ENCODE measurements at regions not wholly inside any gene's neighbourhood (a gene's known extent, or its start where the extent isn't known, plus 50 kb on each side); places are given as distances from the start of the nearest gene placed in this dataset.

DNA sequence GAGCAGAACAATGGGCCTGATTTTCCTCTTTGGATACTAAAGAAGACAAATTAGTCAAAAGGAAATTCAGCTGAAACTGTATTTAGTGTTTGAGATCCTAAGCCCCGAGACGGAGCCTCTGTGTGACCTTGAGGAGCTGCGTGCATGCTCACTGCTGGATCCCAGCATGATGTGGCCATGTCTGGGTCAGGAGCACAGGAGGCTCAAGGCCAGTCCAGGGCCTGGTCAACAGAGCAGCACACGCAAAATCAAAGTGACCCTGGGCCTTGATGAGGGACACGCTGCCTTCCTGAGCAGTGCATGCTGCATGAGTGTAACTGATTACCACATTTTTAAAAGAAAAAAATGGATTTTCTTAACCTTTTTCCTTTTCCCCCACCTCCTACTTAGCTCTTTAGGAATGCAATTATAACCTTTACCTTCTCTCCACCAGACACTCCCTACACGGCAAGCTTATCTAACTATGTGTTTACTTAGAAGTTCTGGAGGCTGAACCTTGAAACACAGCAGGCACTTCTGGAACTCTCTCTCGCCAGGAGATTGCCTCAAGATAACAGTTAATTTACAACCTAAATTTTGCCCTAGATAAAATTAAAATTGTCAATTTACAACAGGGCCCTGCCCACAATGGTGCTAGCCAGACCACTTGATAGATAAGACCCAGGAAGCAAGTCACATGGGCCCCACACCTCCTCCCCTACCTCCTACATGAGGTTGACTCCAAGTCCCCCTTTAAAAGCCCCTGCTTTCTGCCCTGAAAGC lies 144.6 kb downstream of the LRIG2 start:
- in situ Hi-C loops (cut with HindIII; ENCODE audit: low sequenced_read_pairs) = no loop called here

DNA sequence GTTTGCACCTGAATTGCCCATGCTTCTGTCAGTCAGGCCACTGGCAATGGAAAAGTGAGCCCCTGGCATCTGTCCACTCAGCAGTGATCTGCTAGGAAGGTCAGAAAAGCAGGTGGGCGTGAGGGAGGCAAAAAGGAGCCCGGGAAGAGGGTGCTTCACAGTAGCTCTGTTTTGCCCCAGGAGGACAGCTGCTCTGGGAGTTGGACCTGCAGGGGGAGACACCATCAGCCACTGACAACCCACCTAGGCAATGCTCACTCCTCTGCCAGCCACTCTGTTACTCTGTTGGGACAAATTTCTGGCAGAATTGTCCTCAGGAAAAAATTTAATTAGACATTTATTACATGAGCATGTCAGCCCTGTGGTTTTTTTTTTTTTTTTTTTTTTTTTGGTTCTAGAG lies 146.4 kb downstream of the LRIG2 start:
- in situ Hi-C loops (cut with HindIII; ENCODE audit: low sequenced_read_pairs) = no loop called here

DNA sequence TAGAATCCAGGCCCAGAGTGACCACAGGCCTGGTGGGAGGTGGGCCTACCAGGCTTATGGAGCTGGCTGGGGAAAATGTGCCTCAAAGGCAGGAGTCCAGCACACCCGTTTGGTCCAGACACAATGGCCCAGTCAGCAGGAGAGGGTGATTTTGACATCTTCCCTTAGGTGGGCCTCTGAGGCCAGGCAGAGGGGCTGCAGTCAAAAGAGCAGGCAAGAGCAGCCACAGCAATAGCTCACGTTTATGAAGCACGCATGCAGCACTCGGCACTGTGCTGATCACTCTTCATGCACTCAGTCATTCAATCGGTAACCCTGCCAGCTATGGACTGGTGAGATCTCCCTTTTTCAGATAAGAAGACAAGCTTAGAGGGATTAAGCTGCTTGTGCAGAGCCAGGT lies 146.8 kb downstream of the LRIG2 start:
- in situ Hi-C loops (cut with HindIII; ENCODE audit: low sequenced_read_pairs) = no loop called here

DNA sequence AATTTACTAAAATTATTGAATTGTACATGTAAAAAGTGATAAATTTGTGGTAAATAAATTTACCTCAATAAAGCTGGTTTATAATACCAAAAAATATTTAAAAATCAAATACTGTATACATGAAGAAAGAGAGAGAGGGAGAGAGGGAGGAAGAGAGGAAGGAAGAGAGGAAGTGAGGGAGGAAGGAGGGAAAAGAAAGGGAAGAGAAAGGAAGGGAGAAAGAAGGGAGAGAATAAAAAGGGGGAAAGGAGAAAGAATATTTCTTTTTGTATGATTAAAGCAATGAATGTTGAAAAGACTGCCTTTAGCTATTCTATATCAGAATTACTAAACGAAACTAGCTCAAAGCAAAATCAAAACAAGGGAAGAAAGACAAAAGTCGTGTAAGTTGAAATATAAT lies 150.0 kb downstream of the LRIG2 start:
- in situ Hi-C loops (cut with HindIII; ENCODE audit: low sequenced_read_pairs) = no loop called here

DNA sequence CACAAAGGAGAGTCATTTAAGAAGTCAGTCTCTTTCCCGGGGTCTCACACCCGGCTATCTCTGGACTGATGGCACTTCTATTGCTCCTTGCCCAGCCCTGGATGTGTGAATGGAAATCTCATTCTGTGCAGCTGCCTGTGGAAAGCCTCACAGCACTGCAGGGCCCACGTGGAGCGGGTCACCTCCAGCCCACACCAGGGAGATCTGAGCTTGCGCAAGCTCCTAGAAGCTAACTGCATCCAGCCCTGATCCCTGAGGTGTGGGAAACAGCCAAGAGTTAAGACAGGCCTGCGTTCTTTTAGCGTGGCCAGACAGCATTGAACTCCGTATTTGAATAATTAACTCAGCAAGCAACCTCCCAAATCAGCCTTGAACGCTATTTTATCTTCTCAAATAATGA lies 150.5 kb downstream of the LRIG2 start:
- in situ Hi-C loops (cut with HindIII; ENCODE audit: low sequenced_read_pairs) = no loop called here

DNA sequence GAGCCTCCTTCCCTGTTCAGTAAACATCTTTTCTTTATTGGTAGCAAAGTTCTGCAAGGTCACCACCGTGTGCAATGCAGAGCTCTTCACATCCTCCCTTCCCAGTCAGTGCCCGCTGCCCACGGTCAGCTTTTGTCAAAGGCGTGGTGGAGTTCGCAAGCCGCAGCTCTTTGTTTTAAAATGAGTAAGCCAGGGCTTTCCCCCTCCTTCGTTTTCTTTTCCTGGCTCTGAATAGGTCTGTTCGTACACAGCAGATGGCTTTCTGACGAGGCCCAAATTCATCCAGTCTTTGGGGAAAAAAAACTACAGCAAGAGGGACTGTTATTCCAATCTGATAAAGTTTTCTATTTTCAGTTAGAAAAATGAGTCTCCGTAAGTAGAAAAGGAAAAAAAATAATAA lies 153.2 kb downstream of the LRIG2 start:
- in situ Hi-C loops (cut with HindIII; ENCODE audit: low sequenced_read_pairs) = no loop called here

DNA sequence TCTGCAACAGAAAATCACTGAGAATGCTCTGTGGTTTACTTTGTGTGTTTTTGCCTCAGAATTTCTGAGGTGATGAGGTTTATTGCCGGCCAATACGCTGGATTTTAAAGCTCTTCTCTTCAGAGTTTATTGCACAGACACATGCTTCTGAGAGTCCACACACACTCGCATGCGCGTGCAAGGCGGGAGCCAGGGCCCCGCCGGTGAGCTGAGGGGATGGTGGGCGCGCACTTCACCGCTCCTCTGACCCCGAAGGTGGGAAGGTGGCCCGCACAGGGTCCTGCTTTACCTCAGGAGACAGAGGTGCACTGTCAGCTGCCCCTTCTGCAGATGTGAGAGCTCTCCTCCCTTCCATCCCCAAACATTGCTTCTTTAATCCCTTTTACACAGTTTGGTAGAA lies 158.4 kb upstream of the MAGI3 start:
- in situ Hi-C loops (cut with HindIII; ENCODE audit: low sequenced_read_pairs) = no loop called here

DNA sequence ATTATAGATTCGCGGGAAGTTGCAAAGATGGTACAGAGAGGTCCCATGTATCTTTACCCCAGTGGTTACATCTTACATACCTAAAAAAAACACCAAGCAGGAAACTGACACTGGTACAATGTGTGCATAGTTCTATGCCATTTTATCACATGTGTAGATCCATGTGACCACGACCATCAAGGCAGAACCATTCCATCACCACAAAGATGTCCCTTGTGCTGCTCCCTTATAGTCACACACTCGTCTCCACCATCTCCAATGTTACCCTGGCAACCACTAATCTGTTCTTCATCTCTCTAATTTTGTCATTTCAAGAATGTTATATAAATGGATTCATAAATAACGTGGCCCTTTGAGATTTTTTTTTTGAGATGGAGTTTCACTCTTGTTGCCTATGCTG lies 156.9 kb upstream of the MAGI3 start:
- in situ Hi-C loops (cut with HindIII; ENCODE audit: low sequenced_read_pairs) = no loop called here

DNA sequence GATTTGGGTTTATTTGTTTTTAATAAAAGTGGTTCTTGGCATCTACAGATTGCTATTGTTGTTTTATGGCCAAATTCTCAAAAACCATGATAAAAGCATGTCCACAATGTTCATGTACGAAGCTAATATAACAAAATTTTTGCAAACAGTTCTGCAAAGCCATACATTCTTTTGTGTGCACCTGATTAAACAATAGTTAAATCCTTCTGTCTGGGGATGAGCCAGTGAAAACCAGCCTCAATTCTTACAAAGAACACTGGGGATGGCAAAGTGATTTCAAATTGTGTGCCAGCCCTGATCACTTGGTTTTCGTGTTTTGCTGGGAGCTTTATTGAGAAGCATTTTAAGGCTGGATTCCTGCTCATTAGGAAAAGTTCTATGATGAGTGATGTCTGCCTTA lies 149.1 kb upstream of the MAGI3 start:
- in situ Hi-C loops (cut with HindIII; ENCODE audit: low sequenced_read_pairs) = no loop called here

DNA sequence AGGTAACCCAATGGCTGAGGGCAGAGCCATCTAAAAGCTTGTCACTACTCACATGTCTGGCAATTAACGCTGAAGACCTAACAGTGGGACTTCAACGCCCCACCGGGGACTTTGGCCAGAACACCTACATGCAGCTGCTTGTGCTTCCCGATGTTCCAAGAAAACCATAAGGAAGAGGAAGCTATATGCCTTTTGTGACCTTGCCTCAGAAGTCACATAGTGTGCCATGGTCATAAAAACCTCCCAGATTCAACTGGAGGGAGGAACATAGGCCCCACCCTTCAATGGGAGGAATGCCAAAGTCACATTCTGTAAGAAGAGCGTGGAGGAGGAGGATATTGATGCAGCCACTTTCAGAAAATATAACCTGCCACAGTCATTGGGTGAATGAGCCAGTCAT lies 147.8 kb upstream of the MAGI3 start:
- in situ Hi-C loops (cut with HindIII; ENCODE audit: low sequenced_read_pairs) = no loop called here

DNA sequence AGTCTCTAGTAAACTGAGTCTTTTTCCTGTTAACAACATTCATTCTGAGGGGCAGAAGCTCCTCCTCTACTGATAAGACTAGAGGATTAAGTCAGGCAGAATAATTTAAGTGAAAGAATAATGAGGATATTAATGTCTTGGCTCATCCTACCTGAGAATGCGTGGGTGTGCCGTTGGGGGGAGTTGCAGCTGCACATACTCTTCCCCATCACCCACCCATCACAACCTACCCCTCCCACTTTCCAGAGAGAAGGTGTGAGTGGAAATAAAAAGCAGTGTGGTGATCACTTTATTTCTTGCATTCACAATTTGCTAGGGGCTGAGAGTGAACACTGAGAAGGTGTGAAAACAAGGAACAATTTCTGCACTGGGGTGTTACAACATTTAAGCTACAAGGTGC lies 146.8 kb upstream of the MAGI3 start:
- in situ Hi-C loops (cut with HindIII; ENCODE audit: low sequenced_read_pairs) = no loop called here

DNA sequence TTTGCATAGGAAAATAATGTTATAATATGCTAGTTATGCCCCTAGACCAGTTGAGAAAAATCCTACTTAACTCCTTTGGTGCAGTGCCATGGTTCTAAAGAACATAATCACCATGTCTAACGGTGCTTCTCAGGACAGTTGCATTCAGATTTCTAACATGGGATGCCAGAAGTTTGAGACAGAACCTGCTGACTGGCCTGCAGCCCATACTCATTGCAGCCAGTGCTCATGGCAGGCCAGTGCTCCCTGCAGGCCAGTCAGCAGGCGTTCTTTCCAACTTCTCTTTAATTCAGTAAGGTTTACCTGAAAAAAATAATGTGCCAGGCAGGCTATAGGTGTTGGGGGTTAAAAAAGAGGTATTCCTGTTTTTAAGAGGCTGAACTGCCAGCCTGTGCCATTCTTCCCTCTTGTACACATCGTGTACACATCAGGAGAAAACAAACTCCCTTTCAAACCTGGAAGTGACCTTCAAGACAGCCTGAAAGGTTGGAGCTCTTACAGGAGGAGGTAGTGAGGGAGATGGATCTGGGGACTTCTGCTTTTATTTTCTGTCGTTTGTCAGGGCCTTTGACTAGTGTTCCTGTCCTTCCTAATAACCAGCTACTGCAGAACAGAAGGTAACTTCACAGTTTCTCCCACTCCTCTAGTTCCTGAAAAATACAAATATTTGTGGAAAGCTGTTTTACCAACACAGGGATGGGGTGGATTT lies 146.0 kb upstream of the MAGI3 start:
- in situ Hi-C loops (cut with HindIII; ENCODE audit: low sequenced_read_pairs) = no loop called here

DNA sequence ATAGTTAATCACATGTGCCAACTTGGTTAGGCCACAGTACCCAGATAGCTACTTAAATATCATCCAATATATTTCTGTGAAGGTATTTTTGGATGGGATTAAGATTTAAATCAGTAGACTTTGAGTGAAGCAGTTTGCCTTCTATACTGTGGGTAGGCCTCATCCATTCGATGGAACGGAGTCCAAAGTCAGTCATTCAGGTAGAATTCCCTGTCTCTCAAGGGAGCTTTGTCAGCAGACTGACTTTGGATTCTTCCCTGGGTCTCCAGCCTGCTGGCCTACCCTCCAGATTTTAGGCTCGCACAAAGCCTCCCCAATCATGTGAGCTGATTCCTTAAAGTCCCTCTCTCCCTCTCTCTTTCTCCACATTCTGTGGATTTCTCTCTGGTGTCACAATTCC lies 145.1 kb upstream of the MAGI3 start:
- in situ Hi-C loops (cut with HindIII; ENCODE audit: low sequenced_read_pairs) = no loop called here

DNA sequence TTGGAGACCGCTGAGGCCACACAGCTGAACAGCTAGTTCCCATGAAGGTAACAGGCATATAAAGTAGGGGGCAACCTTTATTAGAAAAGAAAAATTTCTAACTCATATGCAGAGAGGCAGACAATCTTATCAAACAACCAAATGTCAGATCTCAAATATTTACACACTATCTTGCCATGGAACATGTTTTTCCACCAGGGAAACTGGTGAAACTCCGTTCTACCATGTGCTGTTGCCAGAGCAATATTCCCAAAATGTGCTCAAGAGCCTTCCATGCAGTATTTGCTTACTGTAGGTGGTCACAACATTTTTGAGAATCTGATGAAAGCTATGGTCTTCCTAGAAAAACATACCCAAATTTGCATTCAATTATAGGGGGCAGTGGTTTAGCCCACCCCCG lies 143.4 kb upstream of the MAGI3 start:
- in situ Hi-C loops (cut with HindIII; ENCODE audit: low sequenced_read_pairs) = no loop called here

DNA sequence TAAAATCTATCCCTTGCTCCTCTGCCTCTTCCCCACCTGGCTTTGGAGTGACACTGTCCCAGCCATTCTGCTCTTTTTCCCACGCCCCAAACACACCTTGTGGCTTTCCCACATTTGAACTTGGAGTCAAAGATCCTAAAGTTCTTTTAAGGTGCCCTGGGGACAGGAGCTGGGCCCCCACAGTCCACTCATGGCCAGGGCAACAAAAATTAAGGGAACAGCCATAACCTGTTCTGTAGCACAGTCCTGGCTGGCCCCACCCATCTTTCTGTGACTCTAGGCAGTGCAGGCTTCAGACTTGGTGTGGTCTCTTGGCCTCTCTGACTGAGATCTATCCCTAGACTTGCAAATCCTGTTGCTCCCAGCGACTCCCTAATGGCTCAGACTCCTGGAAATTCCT lies 143.0 kb upstream of the MAGI3 start:
- in situ Hi-C loops (cut with HindIII; ENCODE audit: low sequenced_read_pairs) = no loop called here

DNA sequence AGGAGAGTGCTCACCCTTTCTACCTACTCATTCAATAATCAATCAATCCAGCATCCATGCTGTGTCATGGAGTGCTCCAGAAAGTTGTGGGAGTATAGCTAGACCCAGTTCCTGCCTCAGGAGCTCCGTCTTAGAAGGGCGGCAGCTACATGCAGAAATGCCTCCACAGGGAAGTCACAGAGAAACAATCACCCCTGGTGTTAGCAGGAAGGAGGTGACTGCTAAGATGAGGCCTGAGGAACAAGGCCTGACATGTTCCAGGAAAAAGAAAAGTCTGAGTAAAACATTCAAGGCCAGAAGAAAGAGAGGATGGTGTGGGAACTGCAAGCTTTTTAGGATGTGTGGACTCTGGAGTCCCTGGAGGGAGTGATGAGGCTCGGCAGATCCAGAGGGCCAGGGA lies 142.5 kb upstream of the MAGI3 start:
- in situ Hi-C loops (cut with HindIII; ENCODE audit: low sequenced_read_pairs) = no loop called here

DNA sequence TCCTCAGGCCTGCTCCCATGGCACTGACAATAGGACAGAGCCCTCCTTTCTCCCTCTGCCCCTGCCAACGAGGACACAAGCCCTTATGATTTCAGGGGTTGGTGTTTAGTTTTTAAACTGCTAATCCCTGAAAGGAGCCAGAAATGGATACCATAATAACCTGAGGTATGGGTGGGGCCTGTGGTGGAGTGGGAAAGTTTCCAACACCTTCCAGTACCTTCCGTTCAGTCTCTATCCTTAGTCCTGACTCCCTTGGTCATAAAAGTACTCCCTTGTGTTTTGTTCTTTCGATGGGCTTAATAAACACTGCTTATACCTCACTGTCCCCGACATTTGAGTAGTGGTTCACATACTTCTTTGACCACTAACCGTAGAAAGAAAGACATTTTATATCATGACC lies 141.8 kb upstream of the MAGI3 start:
- in situ Hi-C loops (cut with HindIII; ENCODE audit: low sequenced_read_pairs) = no loop called here

DNA sequence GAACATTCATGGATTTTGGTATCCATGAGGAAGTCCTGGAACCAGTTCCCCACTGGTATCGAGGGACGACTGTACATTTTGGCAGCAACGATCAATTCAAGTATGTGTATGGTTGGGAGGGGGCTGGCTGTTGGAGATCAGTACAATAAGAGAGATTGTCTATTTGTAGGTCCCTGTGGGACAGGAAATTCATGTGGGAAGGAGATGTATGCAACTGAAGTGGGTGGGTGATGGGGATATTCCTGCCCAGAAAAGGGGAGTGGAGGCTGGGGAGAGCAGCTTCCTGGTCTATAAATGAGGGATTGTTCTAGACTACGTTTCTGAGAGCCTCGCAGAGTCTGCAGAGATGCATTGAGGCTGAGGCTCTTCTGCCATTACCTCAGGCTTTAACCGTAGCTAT lies 140.2 kb upstream of the MAGI3 start:
- in situ Hi-C loops (cut with HindIII; ENCODE audit: low sequenced_read_pairs) = no loop called here

DNA sequence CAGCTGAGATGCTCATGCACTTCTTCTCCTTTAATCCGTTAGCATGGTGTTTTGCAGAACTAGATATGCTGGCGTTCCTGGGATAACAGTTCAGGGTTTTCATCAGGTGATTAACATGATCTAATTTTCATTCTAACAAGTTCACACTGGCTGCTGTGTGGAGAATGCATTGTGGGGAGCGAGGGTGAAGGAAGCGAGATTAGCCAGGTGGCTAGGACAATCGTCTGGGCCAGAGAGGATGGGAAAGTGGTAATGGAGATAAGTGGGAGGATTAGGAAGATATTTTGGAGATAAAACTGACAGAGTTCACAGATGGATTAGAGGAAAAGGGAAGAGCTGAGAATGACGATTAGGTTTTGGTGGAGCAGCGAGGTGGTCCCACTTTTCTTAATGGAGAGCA lies 138.1 kb upstream of the MAGI3 start:
- in situ Hi-C loops (cut with HindIII; ENCODE audit: low sequenced_read_pairs) = no loop called here

DNA sequence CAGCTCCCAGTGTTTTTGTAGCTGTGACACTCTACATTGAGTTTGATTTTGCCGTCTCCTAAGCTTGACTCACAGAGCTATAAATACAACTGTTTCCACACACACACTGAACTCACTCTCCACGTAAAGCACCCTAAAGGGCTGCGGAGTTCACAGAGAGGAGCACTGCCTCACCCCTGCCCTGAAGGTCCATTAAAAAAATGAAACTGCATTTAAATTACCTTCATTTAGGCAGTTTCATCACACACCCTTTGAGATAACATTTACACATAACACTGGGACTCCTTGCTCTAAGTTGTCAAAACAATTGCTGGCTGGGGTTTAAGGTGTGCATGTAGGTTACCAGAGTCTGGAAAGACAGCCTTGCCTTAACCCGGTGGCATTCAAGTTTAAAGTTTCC lies 137.1 kb upstream of the MAGI3 start:
- in situ Hi-C loops (cut with HindIII; ENCODE audit: low sequenced_read_pairs) = no loop called here

DNA sequence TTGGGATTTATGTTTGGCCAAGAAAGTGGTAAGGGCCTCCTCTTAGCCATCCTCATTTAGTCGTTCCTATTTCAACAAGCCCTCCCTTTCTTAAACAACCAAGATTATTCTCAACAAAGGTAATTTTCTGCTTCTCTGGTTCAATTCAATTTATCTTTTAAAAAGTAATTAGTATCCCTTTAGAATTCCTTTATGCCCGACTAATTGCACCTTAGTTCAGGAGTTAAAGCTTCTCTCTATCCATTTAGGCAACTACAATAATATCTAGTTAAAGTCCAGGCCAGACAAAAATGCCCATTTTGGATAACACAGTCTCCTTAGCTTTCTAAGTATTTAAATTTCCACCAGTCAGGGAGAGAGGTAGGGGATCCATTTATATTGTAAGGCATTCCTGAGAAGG lies 136.7 kb upstream of the MAGI3 start:
- in situ Hi-C loops (cut with HindIII; ENCODE audit: low sequenced_read_pairs) = no loop called here

DNA sequence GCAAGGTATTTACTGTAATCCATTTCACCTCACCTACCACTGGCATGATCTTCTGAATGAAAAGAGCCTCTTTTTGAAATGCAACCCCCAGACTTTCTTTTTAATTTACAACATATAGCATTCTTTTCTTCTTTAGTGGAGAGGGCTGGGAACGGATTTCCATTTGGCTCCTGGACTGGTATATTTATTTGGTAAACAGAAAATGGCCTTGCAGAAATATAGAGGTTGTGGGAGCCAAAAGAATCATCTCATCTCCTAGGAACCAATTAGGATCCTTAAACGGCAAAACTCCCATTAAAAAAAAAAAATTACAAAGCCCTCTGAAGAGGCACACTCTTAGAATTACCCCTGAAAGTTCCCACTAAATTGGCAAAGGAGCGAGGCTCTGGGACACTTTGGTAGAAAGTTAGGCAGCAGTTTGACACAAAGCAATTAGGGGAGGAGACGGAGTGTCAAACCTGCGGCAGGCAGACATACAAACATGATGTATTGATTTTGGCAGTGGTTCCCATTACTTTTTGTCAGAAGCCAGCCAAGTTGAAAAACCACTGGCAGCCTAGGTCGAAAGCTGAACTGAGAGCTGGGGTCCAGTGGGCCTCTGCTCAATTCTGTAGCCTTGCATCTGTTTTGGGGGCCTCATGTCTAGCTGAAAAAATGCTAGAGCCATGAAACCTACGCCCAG lies 135.1 kb upstream of the MAGI3 start:
- in situ Hi-C loops (cut with HindIII; ENCODE audit: low sequenced_read_pairs) = loop anchor here (5.0 kb wide), 1 partner anchor 52 kb away; no protein-coding TSS in a partner anchor

All from endothelial cell of hepatic sinusoid (primary cell).